Breast epithelium (tissue), 4 donors: ENCODE measurements at regions not wholly inside any gene's neighbourhood (a gene's known extent, or its start where the extent isn't known, plus 50 kb on each side); places are given as distances from the start of the nearest gene placed in this dataset.

ENCODE experiments used
- DNase-seq, 2 donors: peaks; one replicate each; pipeline ENCODE4 v3.0.0-alpha.2; 2019; ENCODE audit warnings: low spot score in 2 of 2
- H3K27ac ChIP-seq, 2 donors: fragments of 200-600 bp; sonication (generic) in 1 of 2; one replicate each; pipeline ENCODE4 v1.5.1; 2016 to 2019; ENCODE audit warnings: mild to moderate bottlenecking in 1 of 2
- H3K27me3 ChIP-seq, 2 donors: fragments of 200-600 bp; sonication (generic) in 1 of 2; one replicate each; pipeline versions ENCODE4 v1.5.1 to v1.6.0; 2017 to 2019; ENCODE audit warnings: control low read depth in 1 of 2, mild to moderate bottlenecking in 1 of 2
- H3K36me3 ChIP-seq: fragments of 200-600 bp; one replicate; pipeline ENCODE4 v1.5.1; 2019
- H3K4me1 ChIP-seq, 2 donors: fragments of 200-600 bp; sonication (generic); one replicate each; pipeline ENCODE4 v1.5.1; 2016 to 2019; ENCODE audit warnings: control low read depth in 1 of 2
- H3K4me3 ChIP-seq, 3 donors: fragments of 200-600 bp; sonication (generic); 1 replicate in 2 of 3; 2 replicates in 1 of 3; pipeline ENCODE4 v1.5.1; 2016 to 2019; ENCODE audit warnings: mild to moderate bottlenecking in 3 of 3, moderate library complexity in 2 of 3
- H3K9me3 ChIP-seq, 2 donors: fragments of 200-600 bp; sonication (generic) in 1 of 2; one replicate each; pipeline ENCODE4 v1.5.1; 2016 to 2019; ENCODE audit warnings: control low read depth in 1 of 2
- CTCF ChIP-seq, 3 donors: fragments of 450-650 bp; IDR thresholded peaks; one replicate each; pipeline ENCODE4 v1.5.1; 2016 to 2017; ENCODE audit warnings: antibody characterized with exemption in 3 of 3, mild to moderate bottlenecking in 3 of 3, moderate library complexity in 3 of 3
- POLR2A ChIP-seq: fragments of 450-650 bp; IDR thresholded peaks from one replicate; pipeline ENCODE4 v1.6.1; 2016; ENCODE audit warnings: antibody characterized with exemption, mild to moderate bottlenecking, moderate library complexity
- POLR2AphosphoS5 ChIP-seq, 3 donors: sonication (generic); formaldehyde crosslinking; IDR thresholded peaks; one replicate each; pipeline ENCODE4 v1.6.1; 2017; ENCODE audit warnings: antibody characterized with exemption in 3 of 3
- intact Hi-C: fragments of 100-400 bp; cut with DNase I; formaldehyde crosslinking; loops from one replicate; pipeline ENCODE4 v1.15.1; 2023; ENCODE audit warnings: low total_unique reads

GRCh38 chr7:54349229-54349628 lies 192.9 kb upstream of the VSTM2A start:
- no peak overlapping the region for H3K4me3 ChIP-seq
- TF ChIP-seq POLR2AphosphoS5 (IDR thresholded peaks at IDR 0.05) = no peak
- no peak for TF ChIP-seq POLR2A
- TF ChIP-seq CTCF (IDR thresholded peaks at IDR 0.05) = no peak
- no peak overlapping the region for H3K27ac ChIP-seq
- intact Hi-C loops = loop anchor here (10.0 kb wide), 1 partner anchor 584 kb away; no protein-coding TSS in a partner anchor
- no peaks in the 10 kb centered on the region for H3K36me3 ChIP-seq
- DNase-seq = no peak
- no peaks in the 10 kb centered on the region for H3K27me3 ChIP-seq
- no peaks in the 10 kb centered on the region for H3K4me1 ChIP-seq
- H3K9me3 ChIP-seq = no peaks in the 10 kb centered on the region

GRCh38 chr7:54354436-54354835 lies 187.7 kb upstream of the VSTM2A start:
- intact Hi-C loops = no loop called here
- no peaks in the 10 kb centered on the region for H3K36me3 ChIP-seq

GRCh38 chr7:54355842-54356241 lies 186.3 kb upstream of the VSTM2A start:
- Histone ChIP-seq H3K4me1 (no peaks in the 10 kb centered on the region), H3K9me3 (no peaks in the 10 kb centered on the region), H3K4me3 (no peak overlapping the region), H3K27ac (no peak overlapping the region), H3K36me3 (no peaks in the 10 kb centered on the region), H3K27me3 (no peaks in the 10 kb centered on the region)
- TF ChIP-seq POLR2AphosphoS5 (IDR thresholded peaks at IDR 0.05) (no peak), POLR2A (no peak), CTCF (IDR thresholded peaks at IDR 0.05) (no peak)
- DNase-seq = no peak
- intact Hi-C loops = no loop called here

More at GRCh38 chr7:54354436-54354835, 187.7 kb upstream of the VSTM2A start:
- DNase-seq = no peak
- Histone ChIP-seq H3K27ac (no peak overlapping the region), H3K27me3 (no peaks in the 10 kb centered on the region), H3K4me1 (no peaks in the 10 kb centered on the region), H3K9me3 (no peaks in the 10 kb centered on the region), H3K4me3 (no peak overlapping the region)
- TF ChIP-seq CTCF (IDR thresholded peaks at IDR 0.05) = no peak
- TF ChIP-seq POLR2A = no peak
- TF ChIP-seq POLR2AphosphoS5 (IDR thresholded peaks at IDR 0.05) = no peak

GRCh38 chr7:54360075-54360840 lies 181.9 kb upstream of the VSTM2A start:
- intact Hi-C loops = no loop called here
- no peak for DNase-seq

More at GRCh38 chr7:54360075-54360840, 181.9 kb upstream of the VSTM2A start:
- H3K4me3 ChIP-seq = no peak overlapping the region
- no peaks in the 10 kb centered on the region for H3K27me3 ChIP-seq
- TF ChIP-seq POLR2A (no peak), POLR2AphosphoS5 (IDR thresholded peaks at IDR 0.05) (no peak), CTCF (IDR thresholded peaks at IDR 0.05) (no peak)
- no peaks in the 10 kb centered on the region for H3K4me1 ChIP-seq
- H3K9me3 ChIP-seq = no peaks in the 10 kb centered on the region
- H3K27ac ChIP-seq = no peak overlapping the region
- no peaks in the 10 kb centered on the region for H3K36me3 ChIP-seq
